ENCODE measurements at regions not wholly inside any gene's neighbourhood (a gene's known extent, or its start where the extent isn't known, plus 50 kb on each side); places are given as distances from the start of the nearest gene placed in this dataset.

GRCh38 chr18:28522236-28522635, 345.3 kb upstream of the CDH2 start:
- no peak overlapping the region for H3K4me3 ChIP-seq (ENCODE audit: low read depth, low read length, poor library complexity, severe bottlenecking)

GRCh38 chr18:28519997-28520396, 343.1 kb upstream of the CDH2 start:
- Histone ChIP-seq H3K4me1 (ENCODE audit: insufficient read depth, low read length, poor library complexity, severe bottlenecking) (no peaks in the 10 kb centered on the region), H3K4me3 (ENCODE audit: low read depth, low read length, poor library complexity, severe bottlenecking) (no peak overlapping the region), H3K36me3 (ENCODE audit: insufficient read depth, low read length, poor library complexity, severe bottlenecking) (no peaks in the 10 kb centered on the region), H3K9me3 (ENCODE audit: low read depth, low read length, poor library complexity, severe bottlenecking) (no peaks in the 10 kb centered on the region), H3K27ac (ENCODE audit: low read depth, low read length, poor library complexity, severe bottlenecking) (no peak overlapping the region), H3K27me3 (replicated peaks; ENCODE audit: insufficient read depth, low read depth, low read length, poor library complexity) (no peaks in the 10 kb centered on the region)
- intact Hi-C loops (cut with micrococcal nuclease; ENCODE audit: unreplicated experiment) = no loop called here
- DNase-seq (ENCODE audit: low spot score) = no peak
- no TSS peak for BruUV-seq (replicated peaks)
- ChIA-PET CTCF (no interaction called here), POLR2A (ENCODE audit: low non-redundant PET) (no interaction called here)
- TF ChIP-seq CTCF (conservative IDR thresholded peaks at IDR 0.05; ENCODE audit: low read depth, low read length) (no peak), EZH2 (IDR thresholded peaks at IDR 0.05; ENCODE audit: borderline replicate concordance, low read depth, low read length, poor library complexity, severe bottlenecking) (no peak)

More at GRCh38 chr18:28522236-28522635, 345.3 kb upstream of the CDH2 start:
- BruUV-seq (replicated peaks) = no TSS peak
- CTCF ChIA-PET = no interaction called here
- H3K9me3 ChIP-seq (ENCODE audit: low read depth, low read length, poor library complexity, severe bottlenecking) = no peaks in the 10 kb centered on the region
- H3K27me3 ChIP-seq (replicated peaks; ENCODE audit: insufficient read depth, low read depth, low read length, poor library complexity) = no peaks in the 10 kb centered on the region
- no peaks in the 10 kb centered on the region for H3K4me1 ChIP-seq (ENCODE audit: insufficient read depth, low read length, poor library complexity, severe bottlenecking)
- intact Hi-C loops (cut with micrococcal nuclease; ENCODE audit: unreplicated experiment) = no loop called here
- no peaks in the 10 kb centered on the region for H3K36me3 ChIP-seq (ENCODE audit: insufficient read depth, low read length, poor library complexity, severe bottlenecking)
- no peak for TF ChIP-seq EZH2 (IDR thresholded peaks at IDR 0.05; ENCODE audit: borderline replicate concordance, low read depth, low read length, poor library complexity, severe bottlenecking)
- no peak for TF ChIP-seq CTCF (conservative IDR thresholded peaks at IDR 0.05; ENCODE audit: low read depth, low read length)
- POLR2A ChIA-PET (ENCODE audit: low non-redundant PET) = no interaction called here
- H3K27ac ChIP-seq (ENCODE audit: low read depth, low read length, poor library complexity, severe bottlenecking) = no peak overlapping the region
- no peak for DNase-seq (ENCODE audit: low spot score)

- Histone ChIP-seq H3K36me3 (ENCODE audit: insufficient read depth, low read length, poor library complexity, severe bottlenecking) (no peaks in the 10 kb centered on the region), H3K9me3 (ENCODE audit: low read depth, low read length, poor library complexity, severe bottlenecking) (no peaks in the 10 kb centered on the region), H3K4me3 (ENCODE audit: low read depth, low read length, poor library complexity, severe bottlenecking) (no peak overlapping the region), H3K4me1 (ENCODE audit: insufficient read depth, low read length, poor library complexity, severe bottlenecking) (no peaks in the 10 kb centered on the region), H3K27me3 (replicated peaks; ENCODE audit: insufficient read depth, low read depth, low read length, poor library complexity) (no peaks in the 10 kb centered on the region), H3K27ac (ENCODE audit: low read depth, low read length, poor library complexity, severe bottlenecking) (no peak overlapping the region)
- CTCF ChIA-PET = no interaction called here
- intact Hi-C loops (cut with micrococcal nuclease; ENCODE audit: unreplicated experiment) = no loop called here
- TF ChIP-seq CTCF (conservative IDR thresholded peaks at IDR 0.05; ENCODE audit: low read depth, low read length) (no peak), EZH2 (IDR thresholded peaks at IDR 0.05; ENCODE audit: borderline replicate concordance, low read depth, low read length, poor library complexity, severe bottlenecking) (no peak)
- POLR2A ChIA-PET (ENCODE audit: low non-redundant PET) = no interaction called here
- BruUV-seq (replicated peaks) = no TSS peak
- no peak for DNase-seq (ENCODE audit: low spot score)
Observed at GRCh38 chr18:28514699-28515098, 337.8 kb upstream of the CDH2 start.

All from A673 (cell line).